ENCODE measurements at regions not wholly inside any gene's neighbourhood (a gene's known extent, or its start where the extent isn't known, plus 50 kb on each side); places are given as distances from the start of the nearest gene placed in this dataset.

GRCh38 chr12:60437297-60437696 is 841.5 kb downstream of the SLC16A7 start:
- TF ChIP-seq RAD21 (conservative IDR thresholded peaks at IDR 0.05) (no peak), EZH2 (IDR thresholded peaks at IDR 0.05; ENCODE audit: borderline replicate concordance, insufficient read depth, low read length, poor library complexity, severe bottlenecking) (no peak), TAF1 (IDR thresholded peaks at IDR 0.05; ENCODE audit: low read depth) (no peak), POLR2AphosphoS5 (IDR thresholded peaks at IDR 0.05) (no peak)
- TF ChIP-seq, protein P1, sequence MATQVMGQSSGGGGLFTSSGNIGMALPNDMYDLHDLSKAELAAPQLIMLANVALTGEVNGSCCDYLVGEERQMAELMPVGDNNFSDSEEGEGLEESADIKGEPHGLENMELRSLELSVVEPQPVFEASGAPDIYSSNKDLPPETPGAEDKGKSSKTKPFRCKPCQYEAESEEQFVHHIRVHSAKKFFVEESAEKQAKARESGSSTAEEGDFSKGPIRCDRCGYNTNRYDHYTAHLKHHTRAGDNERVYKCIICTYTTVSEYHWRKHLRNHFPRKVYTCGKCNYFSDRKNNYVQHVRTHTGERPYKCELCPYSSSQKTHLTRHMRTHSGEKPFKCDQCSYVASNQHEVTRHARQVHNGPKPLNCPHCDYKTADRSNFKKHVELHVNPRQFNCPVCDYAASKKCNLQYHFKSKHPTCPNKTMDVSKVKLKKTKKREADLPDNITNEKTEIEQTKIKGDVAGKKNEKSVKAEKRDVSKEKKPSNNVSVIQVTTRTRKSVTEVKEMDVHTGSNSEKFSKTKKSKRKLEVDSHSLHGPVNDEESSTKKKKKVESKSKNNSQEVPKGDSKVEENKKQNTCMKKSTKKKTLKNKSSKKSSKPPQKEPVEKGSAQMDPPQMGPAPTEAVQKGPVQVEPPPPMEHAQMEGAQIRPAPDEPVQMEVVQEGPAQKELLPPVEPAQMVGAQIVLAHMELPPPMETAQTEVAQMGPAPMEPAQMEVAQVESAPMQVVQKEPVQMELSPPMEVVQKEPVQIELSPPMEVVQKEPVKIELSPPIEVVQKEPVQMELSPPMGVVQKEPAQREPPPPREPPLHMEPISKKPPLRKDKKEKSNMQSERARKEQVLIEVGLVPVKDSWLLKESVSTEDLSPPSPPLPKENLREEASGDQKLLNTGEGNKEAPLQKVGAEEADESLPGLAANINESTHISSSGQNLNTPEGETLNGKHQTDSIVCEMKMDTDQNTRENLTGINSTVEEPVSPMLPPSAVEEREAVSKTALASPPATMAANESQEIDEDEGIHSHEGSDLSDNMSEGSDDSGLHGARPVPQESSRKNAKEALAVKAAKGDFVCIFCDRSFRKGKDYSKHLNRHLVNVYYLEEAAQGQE (IDR thresholded peaks at IDR 0.05; ENCODE audit: borderline replicate concordance) = no peak

Data from neural cell (in vitro differentiated cells).